PFSK-1 (cell line): ENCODE measurements at regions not wholly inside any gene's neighbourhood (a gene's known extent, or its start where the extent isn't known, plus 50 kb on each side); places are given as distances from the start of the nearest gene placed in this dataset.

Experiments used
- FOXP2 ChIP-seq: optimal IDR thresholded peaks from 2 replicates; pipeline ENCODE3; 2011; ENCODE audit warnings: borderline replicate concordance, control low read depth, inconsistent platforms; ENCODE audit not compliant: insufficient read depth; ENCODE audit errors: extremely low read length, extremely low read depth
- POLR2AphosphoS5 ChIP-seq: IDR thresholded peaks from 2 replicates; pipeline ENCODE4 v1.6.1; 2012; ENCODE audit warnings: low read depth, mild to moderate bottlenecking, control low read depth, low read length, moderate library complexity
- SIN3A ChIP-seq: IDR thresholded peaks from 2 replicates; pipeline ENCODE4 v1.6.1; 2012; ENCODE audit warnings: mild to moderate bottlenecking, low read length, moderate library complexity, borderline replicate concordance; ENCODE audit not compliant: insufficient read depth
- TAF1 ChIP-seq: IDR thresholded peaks from 2 replicates; pipeline ENCODE4 v1.6.1; 2012; ENCODE audit warnings: low read length, control low read depth, borderline replicate concordance; ENCODE audit not compliant: insufficient read depth
- TF ChIP-seq, protein P1 (sequence below), 2 experiments: IDR thresholded peaks; 2 replicates each; pipeline versions ENCODE4 v1.6.1 to v1.8.0; 2011 to 2012; ENCODE audit warnings: low read depth in 2 of 2, low read length in 2 of 2, control low read depth in 1 of 2, inconsistent platforms in 1 of 2, mild to moderate bottlenecking in 1 of 2, moderate library complexity in 1 of 2; ENCODE audit not compliant: insufficient read depth in 1 of 2

DNA sequence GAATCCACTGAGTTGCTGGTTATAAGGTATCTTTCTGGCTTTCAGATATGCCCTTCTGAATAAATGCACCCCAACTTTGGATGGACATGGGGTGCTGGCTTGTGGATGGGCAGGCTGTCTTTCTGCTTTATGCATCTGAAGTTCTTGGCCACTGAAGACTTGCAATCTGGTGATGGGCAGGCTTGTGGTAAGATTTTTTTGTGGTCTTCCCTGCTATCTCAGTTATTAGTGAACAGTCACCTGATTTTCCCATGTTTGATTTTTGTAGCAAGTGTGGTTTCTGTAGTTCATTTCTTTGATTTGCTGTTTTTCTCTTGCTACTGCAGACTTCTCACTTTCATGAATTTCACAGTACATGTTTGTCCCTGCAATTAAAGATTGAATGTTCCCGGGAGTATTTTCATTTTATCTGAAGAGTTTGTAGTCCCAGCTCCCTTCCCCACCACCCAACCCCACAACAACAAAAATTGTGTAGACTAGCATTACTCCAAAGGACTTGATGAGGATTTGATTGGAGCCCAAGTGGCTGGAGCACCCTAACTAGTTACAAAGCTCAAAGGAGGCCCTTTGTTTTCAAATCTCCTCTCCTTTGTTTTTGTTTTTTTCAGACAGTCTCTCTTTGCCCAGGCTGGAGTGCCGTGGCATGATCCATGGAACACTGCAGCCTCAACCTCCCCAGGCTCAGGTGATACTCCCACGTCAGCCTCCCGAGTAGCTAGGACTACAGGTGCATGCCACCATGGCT is 63.6 kb upstream of the MGAT5 start:
- no peak for TF ChIP-seq SIN3A
- TF ChIP-seq, protein P1, sequence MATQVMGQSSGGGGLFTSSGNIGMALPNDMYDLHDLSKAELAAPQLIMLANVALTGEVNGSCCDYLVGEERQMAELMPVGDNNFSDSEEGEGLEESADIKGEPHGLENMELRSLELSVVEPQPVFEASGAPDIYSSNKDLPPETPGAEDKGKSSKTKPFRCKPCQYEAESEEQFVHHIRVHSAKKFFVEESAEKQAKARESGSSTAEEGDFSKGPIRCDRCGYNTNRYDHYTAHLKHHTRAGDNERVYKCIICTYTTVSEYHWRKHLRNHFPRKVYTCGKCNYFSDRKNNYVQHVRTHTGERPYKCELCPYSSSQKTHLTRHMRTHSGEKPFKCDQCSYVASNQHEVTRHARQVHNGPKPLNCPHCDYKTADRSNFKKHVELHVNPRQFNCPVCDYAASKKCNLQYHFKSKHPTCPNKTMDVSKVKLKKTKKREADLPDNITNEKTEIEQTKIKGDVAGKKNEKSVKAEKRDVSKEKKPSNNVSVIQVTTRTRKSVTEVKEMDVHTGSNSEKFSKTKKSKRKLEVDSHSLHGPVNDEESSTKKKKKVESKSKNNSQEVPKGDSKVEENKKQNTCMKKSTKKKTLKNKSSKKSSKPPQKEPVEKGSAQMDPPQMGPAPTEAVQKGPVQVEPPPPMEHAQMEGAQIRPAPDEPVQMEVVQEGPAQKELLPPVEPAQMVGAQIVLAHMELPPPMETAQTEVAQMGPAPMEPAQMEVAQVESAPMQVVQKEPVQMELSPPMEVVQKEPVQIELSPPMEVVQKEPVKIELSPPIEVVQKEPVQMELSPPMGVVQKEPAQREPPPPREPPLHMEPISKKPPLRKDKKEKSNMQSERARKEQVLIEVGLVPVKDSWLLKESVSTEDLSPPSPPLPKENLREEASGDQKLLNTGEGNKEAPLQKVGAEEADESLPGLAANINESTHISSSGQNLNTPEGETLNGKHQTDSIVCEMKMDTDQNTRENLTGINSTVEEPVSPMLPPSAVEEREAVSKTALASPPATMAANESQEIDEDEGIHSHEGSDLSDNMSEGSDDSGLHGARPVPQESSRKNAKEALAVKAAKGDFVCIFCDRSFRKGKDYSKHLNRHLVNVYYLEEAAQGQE (IDR thresholded peaks at IDR 0.05; ENCODE audit: insufficient read depth in 1 of 2, low read depth in 2 of 2, low read length in 2 of 2) = no peak
- TF ChIP-seq FOXP2 = no peak

DNA sequence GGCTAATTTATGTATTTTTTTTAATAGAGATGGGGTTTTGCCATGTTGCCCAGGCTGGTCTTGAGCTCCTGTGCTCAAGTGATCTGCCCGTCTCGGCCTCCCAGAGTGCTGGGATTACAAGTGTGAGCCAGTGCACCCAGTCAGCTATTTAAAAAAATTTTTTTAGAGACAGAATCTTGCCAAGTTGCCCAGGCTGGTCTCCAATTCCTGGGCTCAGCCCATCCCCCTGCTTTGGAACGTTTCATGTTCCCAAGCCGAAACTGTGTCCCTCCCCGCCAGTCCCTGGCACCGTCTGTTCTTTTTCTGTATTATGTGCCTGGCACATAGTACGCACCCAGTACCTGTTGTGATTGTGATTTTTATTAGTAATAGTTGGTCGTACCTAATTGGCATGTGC is 63.1 kb upstream of the MGAT5 start:
- TF ChIP-seq, protein P1 (IDR thresholded peaks at IDR 0.05; ENCODE audit: insufficient read depth in 1 of 2, low read depth in 2 of 2, low read length in 2 of 2) = no peak
- TF ChIP-seq POLR2AphosphoS5 = no peak
- TF ChIP-seq SIN3A = no peak
- TF ChIP-seq FOXP2 = no peak
- no peak for TF ChIP-seq TAF1

DNA sequence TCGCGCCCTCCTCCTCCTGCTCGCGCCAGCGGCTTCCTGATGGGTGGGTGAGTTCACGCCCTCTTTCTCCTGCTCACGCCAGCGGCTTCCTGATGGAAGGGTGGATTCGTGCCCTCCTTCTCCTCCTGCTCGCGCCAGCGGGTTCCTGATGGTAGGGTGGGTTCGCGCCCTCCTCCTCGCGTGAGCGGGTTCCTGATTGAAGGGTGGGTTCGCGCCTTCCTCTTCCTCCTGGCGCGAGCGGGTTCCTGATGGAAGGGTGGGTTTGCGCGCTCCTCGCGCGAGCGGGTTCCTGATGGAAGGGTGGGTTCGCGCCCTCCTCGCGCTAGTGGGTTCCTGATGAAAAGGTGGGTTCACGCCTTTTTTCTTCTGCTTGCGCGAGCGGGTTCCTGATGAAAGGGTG is 62.0 kb upstream of the MGAT5 start:
- TF ChIP-seq SIN3A (no peak), FOXP2 (no peak), TAF1 (no peak), POLR2AphosphoS5 (no peak)
- TF ChIP-seq, protein P1 (IDR thresholded peaks at IDR 0.05; ENCODE audit: insufficient read depth in 1 of 2, low read depth in 2 of 2, low read length in 2 of 2) = no peak

DNA sequence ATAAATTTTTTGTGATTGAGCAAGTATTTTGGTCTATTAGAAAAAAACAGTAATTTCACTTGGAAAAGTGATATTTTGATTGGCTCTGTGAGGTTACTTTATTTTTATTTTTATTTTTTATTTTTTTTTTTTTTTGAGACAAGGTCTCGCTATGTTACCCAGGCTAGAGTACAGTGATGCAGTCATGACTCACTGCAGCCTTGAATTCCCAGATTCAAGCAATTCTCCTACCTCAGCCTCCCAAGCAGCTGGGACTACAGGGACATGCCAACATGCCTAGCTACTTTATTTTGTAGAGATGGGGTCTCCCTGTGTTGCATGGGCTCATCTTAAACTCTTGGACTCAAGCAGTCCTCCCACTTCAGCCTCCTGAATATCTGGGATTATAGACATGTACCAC is 60.9 kb upstream of the MGAT5 start:
- TF ChIP-seq SIN3A = no peak
- no peak for TF ChIP-seq TAF1
- no peak for TF ChIP-seq POLR2AphosphoS5
- TF ChIP-seq FOXP2 = no peak
- TF ChIP-seq, protein P1 (IDR thresholded peaks at IDR 0.05; ENCODE audit: insufficient read depth in 1 of 2, low read depth in 2 of 2, low read length in 2 of 2) = no peak

DNA sequence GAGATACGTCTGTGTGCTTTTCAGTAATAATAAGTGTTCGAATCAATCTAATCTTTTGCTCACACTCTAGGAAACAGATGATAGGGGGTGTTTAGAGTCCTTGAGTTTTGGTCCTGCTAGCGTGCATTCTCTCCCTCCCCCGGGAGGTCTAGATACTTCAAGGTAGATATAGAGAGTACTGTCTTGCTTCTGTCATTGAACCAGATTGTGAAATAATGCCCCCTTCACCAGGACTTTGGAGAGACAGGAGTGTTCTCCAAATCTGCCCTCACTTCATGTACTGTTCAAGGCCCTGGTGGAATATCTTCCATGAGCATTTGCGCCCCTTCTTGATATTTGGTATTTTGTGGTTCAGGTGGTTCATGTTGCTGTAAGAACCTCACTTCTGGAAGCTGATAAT is 59.4 kb upstream of the MGAT5 start:
- TF ChIP-seq, protein P1 (IDR thresholded peaks at IDR 0.05; ENCODE audit: insufficient read depth in 1 of 2, low read depth in 2 of 2, low read length in 2 of 2) = no peak
- TF ChIP-seq POLR2AphosphoS5 (no peak), TAF1 (no peak), FOXP2 (no peak), SIN3A (no peak)
